Fibroblast of lung (primary cell): ENCODE measurements at regions not wholly inside any gene's neighbourhood (a gene's known extent, or its start where the extent isn't known, plus 50 kb on each side); places are given as distances from the start of the nearest gene placed in this dataset.
"Not testable (repeated sequence)": the region's sequence is repeated elsewhere in the genome, so short reads cannot be mapped to it uniquely, and the experiment has no call there.

Source experiments
- EZH2 ChIP-seq: IDR thresholded peaks from 2 replicates; pipeline ENCODE4 v1.5.1; 2012; ENCODE audit warnings: low read length, control low read depth, mild to moderate bottlenecking; ENCODE audit errors: missing control alignments
- TF ChIP-seq, protein P1 (sequence below), 2 donors: IDR thresholded peaks in 1 of 2; conservative IDR thresholded peaks in 1 of 2; 1 replicate in 1 of 2; 2 replicates in 1 of 2; pipeline ENCODE4 v1.5.1; 2011 to 2012; ENCODE audit warnings: low read length in 2 of 2, control low read depth in 1 of 2, inconsistent platforms in 1 of 2, low read depth in 1 of 2, mild to moderate bottlenecking in 1 of 2

DNA sequence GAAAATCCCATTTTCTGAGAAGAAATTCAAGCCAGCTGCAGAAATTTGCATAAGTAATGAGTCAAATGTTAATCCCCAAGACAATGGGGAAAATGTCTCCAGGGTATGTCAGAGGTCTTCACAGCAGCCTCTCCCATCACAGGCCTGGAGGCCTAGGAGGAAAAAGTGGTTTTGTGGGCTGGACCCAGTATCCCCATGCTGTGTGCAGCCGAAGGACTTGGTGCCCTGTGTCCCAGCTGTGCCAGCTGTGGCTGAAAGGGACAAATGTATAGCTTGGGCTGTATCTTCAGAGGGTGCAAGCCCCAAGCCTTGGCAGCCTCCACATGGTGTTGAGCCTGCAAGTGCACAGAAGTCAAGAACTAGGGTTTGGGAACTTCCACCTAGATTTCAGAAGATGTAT lies 163.6 kb upstream of the HDDC2 start:
- TF ChIP-seq, protein P1, sequence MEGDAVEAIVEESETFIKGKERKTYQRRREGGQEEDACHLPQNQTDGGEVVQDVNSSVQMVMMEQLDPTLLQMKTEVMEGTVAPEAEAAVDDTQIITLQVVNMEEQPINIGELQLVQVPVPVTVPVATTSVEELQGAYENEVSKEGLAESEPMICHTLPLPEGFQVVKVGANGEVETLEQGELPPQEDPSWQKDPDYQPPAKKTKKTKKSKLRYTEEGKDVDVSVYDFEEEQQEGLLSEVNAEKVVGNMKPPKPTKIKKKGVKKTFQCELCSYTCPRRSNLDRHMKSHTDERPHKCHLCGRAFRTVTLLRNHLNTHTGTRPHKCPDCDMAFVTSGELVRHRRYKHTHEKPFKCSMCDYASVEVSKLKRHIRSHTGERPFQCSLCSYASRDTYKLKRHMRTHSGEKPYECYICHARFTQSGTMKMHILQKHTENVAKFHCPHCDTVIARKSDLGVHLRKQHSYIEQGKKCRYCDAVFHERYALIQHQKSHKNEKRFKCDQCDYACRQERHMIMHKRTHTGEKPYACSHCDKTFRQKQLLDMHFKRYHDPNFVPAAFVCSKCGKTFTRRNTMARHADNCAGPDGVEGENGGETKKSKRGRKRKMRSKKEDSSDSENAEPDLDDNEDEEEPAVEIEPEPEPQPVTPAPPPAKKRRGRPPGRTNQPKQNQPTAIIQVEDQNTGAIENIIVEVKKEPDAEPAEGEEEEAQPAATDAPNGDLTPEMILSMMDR (conservative IDR thresholded peaks at IDR 0.05 in 1 of 2, IDR thresholded peaks at IDR 0.05 in 1 of 2; ENCODE audit: low read depth in 1 of 2, low read length in 2 of 2), result not testable (repeated sequence)
- TF ChIP-seq EZH2, result not testable (repeated sequence)
